Adipose tissue (tissue), 3 donors: ENCODE measurements at regions not wholly inside any gene's neighbourhood (a gene's known extent, or its start where the extent isn't known, plus 50 kb on each side); places are given as distances from the start of the nearest gene placed in this dataset.

Source experiments
- H3K27ac ChIP-seq: one replicate; pipeline ENCODE4 v1.5.1; 2013; ENCODE audit warnings: low read depth, low read length
- WGBS, 3 donors: extraction: QIAGEN DNeasy Blood & Tissue Kit; methylation state at CpG; one replicate each; pipeline ENCODE4 v1.1.7; 2013; 5-methylcytosine and 5-hydroxymethylcytosine counted together
- donor health status: healthy with polysubstance abuse.
- donor health status: Bipolar disorder and iron deficiency.
- donor health status: healthy.

GRCh38 chr2:176613323-176613987 lies 344.2 kb downstream of the MTX2 start:
- no peak overlapping the region for H3K27ac ChIP-seq
- WGBS, 3 donors, result 30 to 45% (median 38%) methylated on average over 3 of the region's 3 CpGs

- WGBS, 3 donors, result 49 to 58% (median 52%) methylated on average over 2 of the region's 2 CpGs
- H3K27ac ChIP-seq, result no peak overlapping the region
Observed at GRCh38 chr2:176614049-176614448, 344.8 kb downstream of the MTX2 start.

- 50 to 69% (median 62%) methylated on average over 2 of the region's 2 CpGs for WGBS, 3 donors
- H3K27ac ChIP-seq, result no peak overlapping the region
Observed at GRCh38 chr2:176614930-176615329, 345.7 kb downstream of the MTX2 start.

GRCh38 chr2:176619504-176619903 lies 350.3 kb downstream of the MTX2 start:
- H3K27ac ChIP-seq, result no peak overlapping the region
- 82 to 92% (median 91%) methylated on average over 6 of the region's 6 CpGs for WGBS, 3 donors

GRCh38 chr2:176621350-176621749 lies 352.1 kb downstream of the MTX2 start:
- WGBS, 3 donors, result 67 to 82% (median 68%) methylated on average over 7 of the region's 7 CpGs
- H3K27ac ChIP-seq, result no peak overlapping the region

- 78 to 92% (median 87%) methylated on average over 4 of the region's 4 CpGs for WGBS, 3 donors
- no peak overlapping the region for H3K27ac ChIP-seq
Observed at GRCh38 chr2:176622792-176623191, 353.6 kb downstream of the MTX2 start.

GRCh38 chr2:176626796-176627195 lies 357.6 kb downstream of the MTX2 start:
- WGBS, 3 donors, result 76 to 90% (median 85%) methylated on average over 8 of the region's 8 CpGs
- H3K27ac ChIP-seq, result no peak overlapping the region

- no peak overlapping the region for H3K27ac ChIP-seq
Observed at GRCh38 chr2:176628438-176628837, 359.2 kb downstream of the MTX2 start.

- H3K27ac ChIP-seq, result no peak overlapping the region
- 36 to 58% (median 45%) methylated on average over 2 of the region's 2 CpGs for WGBS, 3 donors
Observed at GRCh38 chr2:176633754-176634153, 364.5 kb downstream of the MTX2 start.

- WGBS, 3 donors, result 69 to 86% (median 79%) methylated on average over 3 of the region's 3 CpGs
- no peak overlapping the region for H3K27ac ChIP-seq
Observed at GRCh38 chr2:176636401-176636800, 367.2 kb downstream of the MTX2 start.

GRCh38 chr2:176637142-176637485 lies 367.9 kb downstream of the MTX2 start:
- no peak overlapping the region for H3K27ac ChIP-seq
- 19 to 31% (median 23%) methylated on average over 13 of the region's 13 CpGs for WGBS, 3 donors

- no peak overlapping the region for H3K27ac ChIP-seq
- 1 to 2% (median 2%) methylated on average over 55 to 74 of the region's 74 CpGs for WGBS, 3 donors
Observed at GRCh38 chr2:176637486-176638166, 368.4 kb downstream of the MTX2 start.

- H3K27ac ChIP-seq, result no peak overlapping the region
- 5 to 8% (median 7%) methylated on average over 39 of the region's 39 CpGs for WGBS, 3 donors
Observed at GRCh38 chr2:176638167-176639015, 369.1 kb downstream of the MTX2 start.

- 68 to 73% (median 72%) methylated on average over 7 of the region's 7 CpGs for whole genome bisulfite sequencing, 3 donors
- H3K27ac ChIP-seq, result no peak overlapping the region
Observed at GRCh38 chr2:176639016-176639343, 369.7 kb downstream of the MTX2 start.

- 41 to 73% (median 44%) methylated on average over 5 of the region's 5 CpGs for WGBS, 3 donors
- no peak overlapping the region for H3K27ac ChIP-seq
Observed at GRCh38 chr2:176639671-176640070, 370.4 kb downstream of the MTX2 start.

GRCh38 chr2:176641436-176641835 lies 372.2 kb downstream of the MTX2 start:
- no peak overlapping the region for H3K27ac ChIP-seq
- WGBS, 3 donors, result 84 to 97% (median 94%) methylated on average over 2 of the region's 2 CpGs

GRCh38 chr2:176642074-176642473 lies 372.8 kb downstream of the MTX2 start:
- H3K27ac ChIP-seq, result no peak overlapping the region
- 65 to 77% (median 66%) methylated on average over 4 of the region's 4 CpGs for WGBS, 3 donors

- no peak overlapping the region for H3K27ac ChIP-seq
- WGBS, 3 donors, result 27 to 33% (median 30%) methylated on average over 8 of the region's 8 CpGs
Observed at GRCh38 chr2:176643646-176644045, 374.4 kb downstream of the MTX2 start.

GRCh38 chr2:176645494-176645893 lies 376.3 kb downstream of the MTX2 start:
- WGBS, 3 donors, result 91 to 97% (median 95%) methylated on average over 3 of the region's 3 CpGs

More at GRCh38 chr2:176645494-176645893, 376.3 kb downstream of the MTX2 start:
- H3K27ac ChIP-seq, result no peak overlapping the region
